BJ (cell line): ENCODE measurements at regions not wholly inside any gene's neighbourhood (a gene's known extent, or its start where the extent isn't known, plus 50 kb on each side); places are given as distances from the start of the nearest gene placed in this dataset.

Experiments
- CTCF ChIA-PET: fragments of 350-600 bp; formaldehyde crosslinking; extraction: SDS; loops from one replicate; lab custom pipeline; 2021; ENCODE audit warnings: antibody characterized with exemption, inconsistent platforms; lab: Yijun Ruan, JAX
- POLR2A ChIA-PET: fragments of 300-600 bp; sonication (Branson Sonifier 250); formaldehyde crosslinking; extraction: SDS; loops from one replicate; lab custom pipeline; 2021; ENCODE audit warnings: antibody characterized with exemption; lab: Charles Lee
- DNase-seq: peaks from one replicate; pipeline ENCODE4 v3.0.0-alpha.2; 2011; ENCODE audit warnings: low read depth
- H3K27me3 ChIP-seq: 2 replicates; pipeline ENCODE4 v1.6.0; 2011; ENCODE audit warnings: low read length; ENCODE audit not compliant: control insufficient read depth, insufficient read depth
- H3K36me3 ChIP-seq: 2 replicates; pipeline ENCODE4 v1.5.1; 2011; ENCODE audit warnings: low read length; ENCODE audit not compliant: control insufficient read depth, insufficient read depth
- H3K4me3 ChIP-seq: 2 replicates; pipeline ENCODE4 v1.5.1; 2011; ENCODE audit warnings: low read depth, mild to moderate bottlenecking, control low read depth, low read length
- TF ChIP-seq, protein P1 (sequence below): IDR thresholded peaks from 2 replicates; pipeline ENCODE4 v1.5.1; 2011; ENCODE audit warnings: low read depth, mild to moderate bottlenecking, control low read depth, inconsistent platforms, low read length, moderate library complexity; ENCODE audit not compliant: insufficient read depth

DNA sequence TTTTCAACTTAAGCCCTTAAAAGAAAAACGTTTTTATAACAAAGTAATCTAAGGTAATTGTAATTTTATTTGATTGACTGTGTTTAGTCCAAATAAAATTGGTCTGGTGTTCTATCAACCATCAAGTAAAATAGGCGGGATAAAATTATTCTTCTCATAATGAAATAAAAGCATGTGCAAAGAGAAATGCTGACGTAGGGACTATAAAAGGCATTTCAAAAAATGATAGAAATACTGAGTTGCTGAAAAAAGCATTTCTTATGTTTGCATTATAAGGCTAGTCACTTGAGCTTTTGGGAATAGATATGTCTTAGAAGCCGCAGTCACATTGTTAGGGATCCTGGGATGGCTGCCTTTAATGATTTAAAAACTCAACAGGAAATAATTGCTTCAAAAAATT, 608.0 kb upstream of the JAG1 start:
- no peaks in the 10 kb centered on the region for H3K36me3 ChIP-seq
- CTCF ChIA-PET, result no interaction called here
- TF ChIP-seq, protein P1, sequence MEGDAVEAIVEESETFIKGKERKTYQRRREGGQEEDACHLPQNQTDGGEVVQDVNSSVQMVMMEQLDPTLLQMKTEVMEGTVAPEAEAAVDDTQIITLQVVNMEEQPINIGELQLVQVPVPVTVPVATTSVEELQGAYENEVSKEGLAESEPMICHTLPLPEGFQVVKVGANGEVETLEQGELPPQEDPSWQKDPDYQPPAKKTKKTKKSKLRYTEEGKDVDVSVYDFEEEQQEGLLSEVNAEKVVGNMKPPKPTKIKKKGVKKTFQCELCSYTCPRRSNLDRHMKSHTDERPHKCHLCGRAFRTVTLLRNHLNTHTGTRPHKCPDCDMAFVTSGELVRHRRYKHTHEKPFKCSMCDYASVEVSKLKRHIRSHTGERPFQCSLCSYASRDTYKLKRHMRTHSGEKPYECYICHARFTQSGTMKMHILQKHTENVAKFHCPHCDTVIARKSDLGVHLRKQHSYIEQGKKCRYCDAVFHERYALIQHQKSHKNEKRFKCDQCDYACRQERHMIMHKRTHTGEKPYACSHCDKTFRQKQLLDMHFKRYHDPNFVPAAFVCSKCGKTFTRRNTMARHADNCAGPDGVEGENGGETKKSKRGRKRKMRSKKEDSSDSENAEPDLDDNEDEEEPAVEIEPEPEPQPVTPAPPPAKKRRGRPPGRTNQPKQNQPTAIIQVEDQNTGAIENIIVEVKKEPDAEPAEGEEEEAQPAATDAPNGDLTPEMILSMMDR, result no peak
- POLR2A ChIA-PET, result no interaction called here
- DNase-seq, result no peak
- H3K27me3 ChIP-seq, result no peaks in the 10 kb centered on the region
- no peak overlapping the region for H3K4me3 ChIP-seq

DNA sequence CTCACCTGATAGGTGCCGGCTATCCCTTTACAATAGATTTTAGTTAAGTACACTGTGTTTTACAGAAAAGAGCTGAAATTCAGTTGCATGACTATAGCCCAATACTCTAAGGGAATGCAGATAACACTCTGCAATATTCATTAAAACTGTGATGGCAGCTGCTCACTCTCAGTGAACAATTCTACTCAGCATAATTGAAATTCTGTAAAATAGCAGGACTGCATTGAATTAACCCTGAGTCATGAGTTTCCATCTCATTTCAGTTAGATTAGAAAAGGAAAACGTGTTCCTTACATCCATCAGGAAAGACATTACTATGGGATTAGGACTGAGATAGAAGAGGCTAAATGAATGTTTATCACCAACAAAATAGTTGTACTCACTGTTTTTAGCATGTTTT, 613.3 kb upstream of the JAG1 start:
- no peak for DNase-seq
- POLR2A ChIA-PET, result no interaction called here
- TF ChIP-seq, protein P1, result no peak
- CTCF ChIA-PET, result no interaction called here
- H3K27me3 ChIP-seq, result no peaks in the 10 kb centered on the region
- H3K36me3 ChIP-seq, result no peaks in the 10 kb centered on the region
- no peak overlapping the region for H3K4me3 ChIP-seq

DNA sequence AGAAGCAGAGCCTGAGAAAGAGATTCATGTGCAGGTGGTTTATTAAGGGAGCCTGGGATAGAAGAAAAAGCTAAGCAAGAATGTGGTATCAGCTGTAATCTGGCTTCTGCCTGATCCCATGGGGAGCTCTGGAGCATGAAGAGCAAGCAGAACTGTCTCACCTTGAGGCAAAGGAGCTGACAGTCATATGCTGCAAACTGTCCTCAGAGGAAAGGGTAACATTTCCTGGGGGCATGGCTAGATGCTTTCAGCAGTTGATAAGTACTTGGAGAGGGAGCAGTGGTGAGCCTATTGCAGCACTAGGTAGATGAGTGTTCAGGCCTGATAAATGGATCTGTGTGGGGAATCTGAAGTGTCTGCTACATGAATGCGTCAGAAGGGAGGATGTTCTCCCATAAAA, 621.5 kb upstream of the BTBD3 start:
- TF ChIP-seq, protein P1, result no peak
- Histone ChIP-seq H3K27me3 (no peaks in the 10 kb centered on the region), H3K4me3 (no peak overlapping the region), H3K36me3 (no peaks in the 10 kb centered on the region)
- ChIA-PET POLR2A (no interaction called here), CTCF (interaction anchor here (0.6 kb wide), 1 partner anchor 14 kb away, joined by 3 read pairs; no protein-coding TSS in a partner anchor)
- no peak for DNase-seq

DNA sequence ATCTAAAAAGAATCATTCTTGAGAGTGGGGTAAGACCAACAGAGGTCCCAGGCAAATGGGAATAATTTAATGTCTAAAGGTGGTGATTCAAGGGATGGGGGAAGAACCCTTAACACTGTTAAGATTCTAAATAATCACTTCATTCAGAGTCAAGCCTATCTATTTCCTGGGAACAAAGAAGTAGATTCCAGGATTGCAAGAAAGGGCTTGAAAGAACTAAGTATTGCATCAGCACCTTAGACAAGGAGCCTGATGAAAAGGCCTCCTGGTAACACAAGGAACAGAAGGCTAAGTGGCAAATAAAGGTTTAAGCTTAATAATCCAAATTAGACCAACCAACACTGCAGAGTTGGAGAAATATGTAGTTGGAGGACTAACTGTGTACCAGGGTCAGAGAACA, 620.7 kb upstream of the BTBD3 start:
- Histone ChIP-seq H3K4me3 (no peak overlapping the region), H3K27me3 (no peaks in the 10 kb centered on the region), H3K36me3 (no peaks in the 10 kb centered on the region)
- DNase-seq, result no peak
- CTCF ChIA-PET, result no interaction called here
- POLR2A ChIA-PET, result no interaction called here
- TF ChIP-seq, protein P1, result no peak

DNA sequence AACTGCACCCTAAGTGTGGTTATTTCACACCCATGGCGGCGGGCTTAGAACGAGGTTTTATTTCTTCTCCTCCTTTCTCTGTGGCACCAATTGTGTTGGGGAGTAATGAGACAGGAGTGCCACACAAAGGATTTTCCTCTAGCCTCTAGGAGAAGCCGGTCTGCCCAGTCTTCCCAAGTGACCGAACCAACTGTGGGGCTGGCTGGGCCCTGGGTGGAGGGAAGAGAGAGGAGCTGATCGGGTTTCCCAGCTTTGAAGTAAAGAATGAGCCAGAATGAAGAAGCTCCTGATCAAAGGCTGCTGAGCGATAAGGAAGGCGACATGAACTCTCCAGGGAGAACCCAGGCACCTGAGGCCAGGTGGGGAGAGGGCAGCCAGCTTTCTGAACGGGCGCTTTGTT, 616.0 kb upstream of the BTBD3 start:
- ChIA-PET CTCF (interaction anchor here (0.8 kb wide), 1 partner anchor 13 kb away, joined by 3 read pairs; no protein-coding TSS in a partner anchor), POLR2A (interaction anchor here (0.6 kb wide), 1 partner anchor 12 kb away, joined by 3 read pairs; no protein-coding TSS in a partner anchor)
- TF ChIP-seq, protein P1, result no peak
- H3K36me3 ChIP-seq, result no peaks in the 10 kb centered on the region
- no peak overlapping the region for H3K4me3 ChIP-seq
- DNase-seq, result no peak
- no peaks in the 10 kb centered on the region for H3K27me3 ChIP-seq
